ENCODE measurements at regions not wholly inside any gene's neighbourhood (a gene's known extent, or its start where the extent isn't known, plus 50 kb on each side); places are given as distances from the start of the nearest gene placed in this dataset.

DNA sequence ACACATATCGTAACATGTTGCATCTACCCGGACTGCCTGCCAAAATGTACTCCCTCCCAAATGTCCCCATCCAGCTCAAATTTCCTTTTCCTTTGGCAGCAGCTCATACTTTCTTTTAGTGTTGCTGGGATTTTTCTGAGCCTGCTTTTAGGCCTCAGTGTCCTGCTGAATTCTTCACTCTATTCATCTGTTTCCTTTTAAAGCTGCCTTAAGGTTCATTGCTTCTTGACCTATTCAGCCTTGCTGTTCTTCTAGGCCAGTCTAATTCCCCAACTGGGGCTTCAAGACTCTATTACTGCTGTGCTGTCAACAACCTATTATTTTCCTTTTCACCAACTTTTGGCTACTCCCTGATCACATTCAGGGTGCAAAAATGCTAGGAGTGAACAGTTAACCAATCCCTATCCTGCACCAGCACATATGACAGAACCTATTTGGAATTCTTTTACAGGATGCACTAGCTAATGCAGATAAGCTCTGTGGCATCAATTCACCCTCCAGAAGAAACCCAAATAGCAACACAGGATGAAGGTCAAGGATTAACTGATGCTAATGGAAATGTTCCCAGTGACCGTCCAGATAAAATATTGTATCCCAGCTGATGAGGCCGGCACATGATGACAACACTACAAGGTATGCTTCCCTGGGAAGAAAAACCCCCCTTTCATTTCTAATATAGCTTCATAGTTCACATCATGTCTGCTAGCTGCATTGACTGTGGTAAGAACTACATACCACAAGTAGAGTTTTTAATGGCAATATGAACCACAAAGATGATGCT, 114.7 kb upstream of the TTC29 start:
- H3K4me3 ChIP-seq (replicated peaks; ENCODE audit: low read depth, low read length) = no peak overlapping the region
- no peak for DNase-seq (ENCODE audit: extremely low read depth, insufficient read length)
- TF ChIP-seq, protein P1, sequence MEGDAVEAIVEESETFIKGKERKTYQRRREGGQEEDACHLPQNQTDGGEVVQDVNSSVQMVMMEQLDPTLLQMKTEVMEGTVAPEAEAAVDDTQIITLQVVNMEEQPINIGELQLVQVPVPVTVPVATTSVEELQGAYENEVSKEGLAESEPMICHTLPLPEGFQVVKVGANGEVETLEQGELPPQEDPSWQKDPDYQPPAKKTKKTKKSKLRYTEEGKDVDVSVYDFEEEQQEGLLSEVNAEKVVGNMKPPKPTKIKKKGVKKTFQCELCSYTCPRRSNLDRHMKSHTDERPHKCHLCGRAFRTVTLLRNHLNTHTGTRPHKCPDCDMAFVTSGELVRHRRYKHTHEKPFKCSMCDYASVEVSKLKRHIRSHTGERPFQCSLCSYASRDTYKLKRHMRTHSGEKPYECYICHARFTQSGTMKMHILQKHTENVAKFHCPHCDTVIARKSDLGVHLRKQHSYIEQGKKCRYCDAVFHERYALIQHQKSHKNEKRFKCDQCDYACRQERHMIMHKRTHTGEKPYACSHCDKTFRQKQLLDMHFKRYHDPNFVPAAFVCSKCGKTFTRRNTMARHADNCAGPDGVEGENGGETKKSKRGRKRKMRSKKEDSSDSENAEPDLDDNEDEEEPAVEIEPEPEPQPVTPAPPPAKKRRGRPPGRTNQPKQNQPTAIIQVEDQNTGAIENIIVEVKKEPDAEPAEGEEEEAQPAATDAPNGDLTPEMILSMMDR (IDR thresholded peaks at IDR 0.05; ENCODE audit: insufficient read depth, low read length, poor library complexity, severe bottlenecking) = no peak
- no peaks in the 10 kb centered on the region for H3K36me3 ChIP-seq (ENCODE audit: control insufficient read depth, insufficient read depth, low read length)
- no peaks in the 10 kb centered on the region for H3K27me3 ChIP-seq (replicated peaks; ENCODE audit: control insufficient read depth, insufficient read depth, low read length)

DNA sequence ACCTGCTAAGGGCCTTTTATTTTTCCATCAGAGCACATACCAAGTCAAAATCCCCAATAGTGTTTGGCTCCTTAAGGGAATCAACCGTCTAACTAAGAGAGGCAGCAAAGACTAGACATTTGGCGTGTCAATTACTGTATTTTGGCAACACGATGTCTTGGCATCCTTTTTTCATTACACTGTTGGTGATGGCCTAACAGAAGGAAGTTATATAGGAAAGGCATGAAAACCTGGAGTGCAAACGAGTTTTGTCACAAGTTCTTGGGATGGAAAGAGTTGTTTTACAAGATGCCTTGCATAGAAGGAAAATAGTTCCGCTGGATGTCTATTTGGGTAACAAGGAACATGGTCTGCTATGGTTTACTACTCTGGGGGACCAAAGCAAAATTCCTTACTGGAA, 119.2 kb upstream of the TTC29 start:
- Histone ChIP-seq H3K27me3 (replicated peaks; ENCODE audit: control insufficient read depth, insufficient read depth, low read length) (no peaks in the 10 kb centered on the region), H3K36me3 (ENCODE audit: control insufficient read depth, insufficient read depth, low read length) (no peaks in the 10 kb centered on the region), H3K4me3 (replicated peaks; ENCODE audit: low read depth, low read length) (no peak overlapping the region)
- TF ChIP-seq, protein P1 (IDR thresholded peaks at IDR 0.05; ENCODE audit: insufficient read depth, low read length, poor library complexity, severe bottlenecking) = no peak
- DNase-seq (ENCODE audit: extremely low read depth, insufficient read length) = no peak

DNA sequence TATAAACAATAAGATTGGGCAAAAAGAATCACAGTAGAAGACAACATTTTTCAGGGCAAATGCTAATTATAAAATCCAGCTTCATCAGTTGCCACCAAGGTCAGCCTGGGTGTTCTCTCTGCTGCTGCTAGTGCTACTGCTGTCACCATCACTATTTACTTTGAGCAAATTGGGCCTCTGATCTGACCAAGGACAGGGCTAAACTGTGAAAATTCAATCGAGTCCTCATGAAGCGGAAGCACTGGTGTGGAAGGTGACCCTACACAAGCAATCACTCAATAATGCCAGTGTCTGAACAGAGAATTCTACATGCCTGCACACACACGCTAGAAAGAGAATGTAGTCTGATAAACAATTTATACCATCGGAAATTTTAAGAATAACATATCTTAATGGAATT, 122.9 kb upstream of the TTC29 start:
- DNase-seq (ENCODE audit: extremely low read depth, insufficient read length) = no peak
- H3K36me3 ChIP-seq (ENCODE audit: control insufficient read depth, insufficient read depth, low read length) = no peaks in the 10 kb centered on the region
- H3K4me3 ChIP-seq (replicated peaks; ENCODE audit: low read depth, low read length) = no peak overlapping the region
- TF ChIP-seq, protein P1 (IDR thresholded peaks at IDR 0.05; ENCODE audit: insufficient read depth, low read length, poor library complexity, severe bottlenecking) = no peak
- H3K27me3 ChIP-seq (replicated peaks; ENCODE audit: control insufficient read depth, insufficient read depth, low read length) = no peaks in the 10 kb centered on the region

DNA sequence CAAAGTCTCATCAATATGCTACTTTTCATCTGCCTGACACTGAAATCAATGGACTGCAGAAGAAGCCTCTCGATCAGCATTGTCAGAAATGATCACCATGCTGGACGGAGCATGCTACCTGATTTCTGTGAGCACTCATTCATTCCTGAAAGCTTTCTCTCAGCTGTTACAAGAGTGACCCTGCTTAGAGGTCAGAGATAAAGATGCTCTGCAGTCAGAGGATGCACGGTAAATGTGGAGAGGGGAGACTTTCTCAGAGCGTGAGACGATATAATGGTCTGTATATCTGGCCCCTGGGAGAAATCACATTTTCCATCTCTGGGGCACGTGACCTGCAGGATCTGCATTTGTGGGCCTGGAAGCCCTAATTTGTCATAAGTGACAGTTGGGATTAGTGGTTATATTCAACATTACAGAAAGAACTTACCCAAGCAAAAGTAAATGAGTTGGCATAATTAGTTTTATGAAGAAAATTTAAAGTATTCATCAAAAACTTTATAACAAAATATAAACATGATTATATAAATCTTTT, 125.6 kb upstream of the TTC29 start:
- Histone ChIP-seq H3K4me3 (replicated peaks; ENCODE audit: low read depth, low read length) (no peak overlapping the region), H3K27me3 (replicated peaks; ENCODE audit: control insufficient read depth, insufficient read depth, low read length) (no peaks in the 10 kb centered on the region), H3K36me3 (ENCODE audit: control insufficient read depth, insufficient read depth, low read length) (no peaks in the 10 kb centered on the region)
- TF ChIP-seq, protein P1 (IDR thresholded peaks at IDR 0.05; ENCODE audit: insufficient read depth, low read length, poor library complexity, severe bottlenecking) = no peak
- DNase-seq (ENCODE audit: extremely low read depth, insufficient read length) = no peak

DNA sequence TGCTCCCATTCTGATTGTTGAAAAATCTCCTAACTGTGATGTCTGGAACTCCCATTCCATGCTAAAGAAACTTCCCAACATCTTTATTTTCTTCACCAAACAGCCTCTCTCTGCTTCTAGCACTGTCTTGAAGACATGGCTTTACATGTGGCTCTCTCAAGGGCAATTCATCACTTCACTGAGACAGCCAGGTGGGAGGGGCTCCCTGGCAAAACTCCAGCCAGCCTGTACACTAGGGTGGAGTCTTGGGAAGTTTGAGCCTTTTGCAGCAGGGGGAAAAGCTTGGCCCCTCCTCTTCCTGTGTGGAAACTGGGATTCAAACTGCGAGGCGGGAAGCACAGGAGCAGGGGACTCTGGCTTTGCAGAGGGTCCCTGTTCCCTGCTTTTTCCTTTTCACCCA, 130.5 kb upstream of the TTC29 start:
- Histone ChIP-seq H3K36me3 (ENCODE audit: control insufficient read depth, insufficient read depth, low read length) (no peaks in the 10 kb centered on the region), H3K4me3 (replicated peaks; ENCODE audit: low read depth, low read length) (no peak overlapping the region), H3K27me3 (replicated peaks; ENCODE audit: control insufficient read depth, insufficient read depth, low read length) (no peaks in the 10 kb centered on the region)
- TF ChIP-seq, protein P1 (IDR thresholded peaks at IDR 0.05; ENCODE audit: insufficient read depth, low read length, poor library complexity, severe bottlenecking) = no peak
- no peak for DNase-seq (ENCODE audit: extremely low read depth, insufficient read length)

All from GM06990 (cell line).